PC-9 (cell line): ENCODE measurements at regions not wholly inside any gene's neighbourhood (a gene's known extent, or its start where the extent isn't known, plus 50 kb on each side); places are given as distances from the start of the nearest gene placed in this dataset.

Experiments
- BruUV-seq: library from RNA; stranded (reverse); fragments of 400-500 nt; replicated peaks from 2 replicates; lab custom pipeline; 2021; lab: Mats Ljungman, UMichigan
- CTCF ChIA-PET: fragments of 300-600 bp; sonication (Branson Sonifier 250); formaldehyde crosslinking; loops from one replicate; lab custom pipeline; 2022; ENCODE audit warnings: antibody characterized with exemption; lab: Charles Lee
- POLR2A ChIA-PET: fragments of 300-600 bp; sonication (Branson Sonifier 250); formaldehyde crosslinking; loops from one replicate; lab custom pipeline; 2022; ENCODE audit warnings: antibody characterized with exemption; ENCODE audit not compliant: unreplicated experiment; lab: Charles Lee
- DNase-seq, 2 experiments: peaks; one replicate each; pipeline versions ENCODE4 v3.0.0 to v3.0.0-alpha.2; 2015 to 2022; ENCODE audit warnings: mixed read lengths in 1 of 2
- H2AFZ ChIP-seq: fragments of 200-600 bp; sonication (generic); 2 replicates; pipeline ENCODE4 v1.8.1; 2017; ENCODE audit warnings: antibody characterized with exemption
- H3F3A ChIP-seq: fragments of 200-600 bp; sonication (generic); 2 replicates; pipeline ENCODE4 v1.8.1; 2017; ENCODE audit warnings: antibody characterized with exemption, mild to moderate bottlenecking, low read depth; ENCODE audit not compliant: insufficient read depth
- H3K27ac ChIP-seq: fragments of 200-600 bp; sonication (generic); 2 replicates; pipeline ENCODE4 v1.6.1; 2016; ENCODE audit warnings: mixed run types
- H3K27me3 ChIP-seq: fragments of 200-600 bp; sonication (generic); 2 replicates; pipeline ENCODE4 v1.6.1; 2016; ENCODE audit warnings: low read depth, mixed run types; ENCODE audit not compliant: insufficient read depth
- H3K36me3 ChIP-seq: fragments of 200-600 bp; sonication (generic); 2 replicates; pipeline ENCODE4 v1.6.1; 2016; ENCODE audit warnings: low read depth, mixed run types
- H3K4me1 ChIP-seq: fragments of 200-600 bp; sonication (generic); replicated peaks from 2 replicates; pipeline ENCODE4 v1.6.1; 2016; ENCODE audit warnings: mixed run types; ENCODE audit not compliant: insufficient read depth
- H3K4me2 ChIP-seq: fragments of 200-600 bp; sonication (generic); 2 replicates; pipeline ENCODE4 v1.6.1; 2017; ENCODE audit warnings: mixed run types
- H3K4me3 ChIP-seq: fragments of 200-600 bp; sonication (generic); 2 replicates; pipeline ENCODE4 v1.6.1; 2016; ENCODE audit warnings: mixed run types
- H3K79me2 ChIP-seq: fragments of 200-600 bp; sonication (generic); 2 replicates; pipeline ENCODE4 v1.6.1; 2017; ENCODE audit warnings: low read depth, mixed run types
- H3K9me2 ChIP-seq: fragments of 200-600 bp; sonication (generic); 2 replicates; pipeline ENCODE4 v1.8.1; 2017; ENCODE audit warnings: mild to moderate bottlenecking; ENCODE audit not compliant: insufficient read depth
- H3K9me3 ChIP-seq: fragments of 200-600 bp; sonication (generic); 2 replicates; pipeline ENCODE4 v1.8.1; 2016; ENCODE audit warnings: low read depth; ENCODE audit not compliant: insufficient read depth
- H4K20me1 ChIP-seq: fragments of 200-600 bp; sonication (generic); 2 replicates; pipeline ENCODE4 v1.8.1; 2017; ENCODE audit not compliant: insufficient read depth
- EZH2 ChIP-seq: fragments of 200-600 bp; sonication (generic); IDR thresholded peaks from 2 replicates; pipeline ENCODE4 v1.8.0; 2017; ENCODE audit warnings: antibody characterized with exemption, low read depth
- intact Hi-C: fragments of 100-400 bp; cut with micrococcal nuclease; formaldehyde crosslinking; loops from one replicate; pipeline ENCODE4 v1.10.0; 2022; ENCODE audit not compliant: unreplicated experiment
- TF ChIP-seq, protein P1 (sequence below): fragments of 200-600 bp; sonication (generic); conservative IDR thresholded peaks from 2 replicates; pipeline ENCODE4 v1.6.1; 2017; ENCODE audit warnings: mixed run types, antibody characterized with exemption, mild to moderate bottlenecking, moderate library complexity

DNA sequence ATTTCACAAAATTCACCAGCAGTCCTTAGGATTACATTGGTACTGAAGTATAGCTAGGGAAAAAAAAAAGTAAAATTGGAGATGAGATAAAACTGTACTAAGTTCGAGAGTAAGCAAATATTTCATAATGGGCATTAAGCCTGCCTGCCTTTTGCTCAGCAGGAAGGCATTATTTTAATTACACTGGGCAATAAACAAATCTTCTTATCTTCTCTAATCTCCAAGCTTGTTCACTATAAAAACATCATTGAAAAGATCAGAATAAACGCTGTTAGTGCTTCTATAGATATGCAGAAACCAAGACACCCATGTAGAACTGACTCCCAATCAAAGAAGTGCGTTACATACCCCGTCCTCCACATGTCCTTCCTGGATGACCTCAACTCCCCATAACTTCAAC lies 174.2 kb upstream of the CHODL start:
- intact Hi-C loops, result no loop called here
- Histone ChIP-seq H3K27ac (no peak overlapping the region), H3K4me1 (no peaks in the 10 kb centered on the region), H3K4me2 (no peak overlapping the region), H3K4me3 (no peak overlapping the region), H2AFZ (no peak overlapping the region), H3K36me3 (no peaks in the 10 kb centered on the region), H3K9me3 (no peaks in the 10 kb centered on the region), H3K9me2 (no peaks in the 10 kb centered on the region), H3F3A (no peaks in the 10 kb centered on the region), H4K20me1 (no peaks in the 10 kb centered on the region), H3K27me3 (no peaks in the 10 kb centered on the region), H3K79me2 (no peaks in the 10 kb centered on the region)
- POLR2A ChIA-PET, result no interaction called here
- BruUV-seq, result no TSS peak
- TF ChIP-seq EZH2, result no peak
- TF ChIP-seq, protein P1, sequence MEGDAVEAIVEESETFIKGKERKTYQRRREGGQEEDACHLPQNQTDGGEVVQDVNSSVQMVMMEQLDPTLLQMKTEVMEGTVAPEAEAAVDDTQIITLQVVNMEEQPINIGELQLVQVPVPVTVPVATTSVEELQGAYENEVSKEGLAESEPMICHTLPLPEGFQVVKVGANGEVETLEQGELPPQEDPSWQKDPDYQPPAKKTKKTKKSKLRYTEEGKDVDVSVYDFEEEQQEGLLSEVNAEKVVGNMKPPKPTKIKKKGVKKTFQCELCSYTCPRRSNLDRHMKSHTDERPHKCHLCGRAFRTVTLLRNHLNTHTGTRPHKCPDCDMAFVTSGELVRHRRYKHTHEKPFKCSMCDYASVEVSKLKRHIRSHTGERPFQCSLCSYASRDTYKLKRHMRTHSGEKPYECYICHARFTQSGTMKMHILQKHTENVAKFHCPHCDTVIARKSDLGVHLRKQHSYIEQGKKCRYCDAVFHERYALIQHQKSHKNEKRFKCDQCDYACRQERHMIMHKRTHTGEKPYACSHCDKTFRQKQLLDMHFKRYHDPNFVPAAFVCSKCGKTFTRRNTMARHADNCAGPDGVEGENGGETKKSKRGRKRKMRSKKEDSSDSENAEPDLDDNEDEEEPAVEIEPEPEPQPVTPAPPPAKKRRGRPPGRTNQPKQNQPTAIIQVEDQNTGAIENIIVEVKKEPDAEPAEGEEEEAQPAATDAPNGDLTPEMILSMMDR, result no peak
- no peak for DNase-seq
- CTCF ChIA-PET, result no interaction called here

DNA sequence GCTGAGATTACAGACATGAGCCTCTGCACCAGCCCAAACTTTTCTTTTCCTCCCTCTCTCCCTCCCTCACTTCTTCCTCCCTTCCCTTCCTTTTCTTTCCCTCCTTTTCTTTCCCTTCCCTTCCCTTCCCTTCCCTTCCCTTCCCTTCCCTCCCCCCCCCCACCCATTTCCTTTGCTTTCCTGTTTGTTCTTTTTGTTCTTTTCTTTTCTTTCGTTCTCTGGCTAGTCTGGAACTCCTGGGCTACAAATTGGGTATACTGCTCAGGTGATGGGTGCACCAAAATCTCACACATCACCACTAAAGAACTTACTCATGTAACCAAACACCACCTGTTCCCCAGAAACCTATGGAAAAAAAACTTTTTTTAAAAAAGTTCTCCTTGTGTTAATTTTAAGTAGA lies 174.8 kb upstream of the CHODL start:
- Histone ChIP-seq H4K20me1 (no peaks in the 10 kb centered on the region), H3K9me3 (no peaks in the 10 kb centered on the region), H2AFZ (no peak overlapping the region), H3K79me2 (no peaks in the 10 kb centered on the region), H3K27ac (no peak overlapping the region), H3F3A (no peaks in the 10 kb centered on the region), H3K4me1 (no peaks in the 10 kb centered on the region), H3K27me3 (no peaks in the 10 kb centered on the region), H3K9me2 (no peaks in the 10 kb centered on the region), H3K4me3 (no peak overlapping the region), H3K36me3 (no peaks in the 10 kb centered on the region), H3K4me2 (no peak overlapping the region)
- ChIA-PET POLR2A (no interaction called here), CTCF (no interaction called here)
- intact Hi-C loops, result no loop called here
- TF ChIP-seq EZH2, result no peak
- TF ChIP-seq, protein P1, result no peak
- no peak for DNase-seq
- BruUV-seq, result no TSS peak

- DNase-seq, result no peak
- Histone ChIP-seq H3K9me3 (no peaks in the 10 kb centered on the region), H3K36me3 (no peaks in the 10 kb centered on the region), H3K4me2 (no peak overlapping the region), H3K27me3 (no peaks in the 10 kb centered on the region), H3K27ac (no peak overlapping the region), H2AFZ (no peak overlapping the region), H3F3A (no peaks in the 10 kb centered on the region), H3K4me3 (no peak overlapping the region), H4K20me1 (no peaks in the 10 kb centered on the region), H3K9me2 (no peaks in the 10 kb centered on the region), H3K79me2 (no peaks in the 10 kb centered on the region), H3K4me1 (no peaks in the 10 kb centered on the region)
- no TSS peak for BruUV-seq
- intact Hi-C loops, result no loop called here
- ChIA-PET POLR2A (no interaction called here), CTCF (interaction anchor here (0.7 kb wide), 1 partner anchor 448 kb away, joined by 3 read pairs; no protein-coding TSS in a partner anchor)
- no peak for TF ChIP-seq EZH2
- TF ChIP-seq, protein P1, result no peak
These were observed 184.2 kb upstream of the CHODL start for GRCh38 chr21:18060402-18060801.
